Mesodermal cell (in vitro differentiated cells): ENCODE measurements at regions not wholly inside any gene's neighbourhood (a gene's known extent, or its start where the extent isn't known, plus 50 kb on each side); places are given as distances from the start of the nearest gene placed in this dataset.

Source experiments
- H3K27ac ChIP-seq: 2 replicates; pipeline ENCODE4 v1.7.0; 2013; ENCODE audit warnings: mild to moderate bottlenecking, low read depth, low read length, moderate library complexity; ENCODE audit not compliant: severe bottlenecking
- H3K36me3 ChIP-seq: 2 replicates; pipeline ENCODE4 v1.7.1; 2013; ENCODE audit warnings: mild to moderate bottlenecking, low read length, moderate library complexity; ENCODE audit not compliant: control insufficient read depth, insufficient read depth
- H3K4me1 ChIP-seq: one replicate; pipeline ENCODE4 v1.7.1; 2013; ENCODE audit warnings: mild to moderate bottlenecking, low read length; ENCODE audit not compliant: insufficient read depth, control insufficient read depth, poor library complexity, severe bottlenecking
- H3K4me3 ChIP-seq: 2 replicates; pipeline ENCODE4 v1.7.0; 2013; ENCODE audit warnings: low read length, control low read depth, mild to moderate bottlenecking; ENCODE audit not compliant: insufficient read depth, poor library complexity, severe bottlenecking; ENCODE audit errors: extremely low read depth
- H3K9me3 ChIP-seq: 2 replicates; pipeline ENCODE4 v1.7.1; 2013; ENCODE audit warnings: mild to moderate bottlenecking, low read length, moderate library complexity; ENCODE audit not compliant: control insufficient read depth
- WGBS, 2 experiments: methylation state at CpG; one replicate each; pipeline ENCODE4 v1.1.5; 2013; ENCODE audit warnings: missing lambda C conversion rate in 2 of 2; ENCODE audit not compliant: insufficient coverage in 2 of 2; 5-methylcytosine and 5-hydroxymethylcytosine counted together

DNA sequence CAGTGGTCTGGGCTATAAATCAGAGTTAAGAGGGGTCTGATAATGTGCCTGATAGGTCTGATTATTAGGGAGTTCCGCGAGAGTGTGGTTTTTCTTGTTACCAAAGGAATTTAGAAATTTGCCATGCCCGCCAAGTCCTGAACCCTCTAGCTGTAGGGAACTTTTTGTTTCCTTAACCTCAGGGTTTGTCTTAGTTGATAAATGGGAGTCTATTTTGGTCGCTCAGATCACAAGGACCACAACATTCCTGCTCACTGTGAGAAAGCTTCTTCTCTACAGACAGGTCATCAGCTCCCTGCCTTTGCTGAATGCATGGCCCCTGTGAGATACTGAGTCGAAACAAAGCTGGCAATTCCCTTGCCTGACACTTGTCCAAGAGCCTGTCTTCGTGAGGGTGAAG lies 497.8 kb downstream of the HS3ST4 start:
- no peaks in the 10 kb centered on the region for H3K9me3 ChIP-seq
- no peak overlapping the region for H3K4me3 ChIP-seq
- 78 to 79% methylated on average over 5 to 6 of the region's 6 CpGs for WGBS, 2 experiments
- no peaks in the 10 kb centered on the region for H3K36me3 ChIP-seq
- no peaks in the 10 kb centered on the region for H3K4me1 ChIP-seq
- peak overlapping the region; percentile 59 for H3K27ac ChIP-seq

DNA sequence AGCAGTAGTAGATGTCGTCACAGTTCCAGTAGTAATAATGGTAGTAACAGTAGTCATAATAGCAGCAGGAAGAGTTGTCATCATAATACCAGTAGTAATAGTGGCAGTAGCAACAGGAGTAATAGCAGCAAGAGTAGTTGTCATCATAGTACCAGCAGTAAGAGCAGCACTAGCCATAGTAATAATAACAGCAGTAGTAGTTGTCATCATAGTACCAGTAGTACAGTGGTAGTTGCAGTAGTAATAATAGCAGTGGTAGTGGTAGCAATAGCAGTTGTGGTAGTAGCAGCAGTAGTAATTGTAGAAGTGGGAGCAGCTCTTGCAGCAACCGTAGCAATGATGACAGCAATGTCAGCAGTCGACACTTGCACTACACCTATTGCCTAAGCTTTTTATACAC lies 502.8 kb downstream of the HS3ST4 start:
- no peak overlapping the region for H3K4me3 ChIP-seq
- H3K4me1 ChIP-seq: no peaks in the 10 kb centered on the region
- no peak overlapping the region for H3K27ac ChIP-seq
- no peaks in the 10 kb centered on the region for H3K9me3 ChIP-seq
- 100% methylated on average over 1 to 2 of the region's 3 CpGs for WGBS, 2 experiments
- H3K36me3 ChIP-seq: no peaks in the 10 kb centered on the region

DNA sequence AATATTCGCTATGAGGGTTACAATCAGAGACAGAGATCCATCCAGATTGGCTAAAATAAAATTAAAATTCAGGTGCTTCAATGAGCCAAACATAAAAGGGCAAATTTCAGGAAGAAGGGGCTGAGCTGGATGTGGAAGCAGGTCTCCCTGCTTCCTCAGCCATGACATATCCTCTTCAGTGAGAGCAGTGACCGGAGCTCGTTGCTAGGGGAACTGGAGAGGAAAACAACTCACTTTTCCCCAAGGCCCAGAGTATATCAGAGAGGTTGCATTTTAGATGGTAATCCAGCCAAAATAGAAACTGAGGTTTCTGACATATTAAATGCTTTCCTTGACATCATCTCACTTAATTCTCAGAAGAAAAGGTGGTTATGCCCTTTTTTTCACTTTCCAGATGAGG lies 503.5 kb downstream of the HS3ST4 start:
- Histone ChIP-seq H3K4me3 (no peak overlapping the region), H3K9me3 (no peaks in the 10 kb centered on the region), H3K27ac (no peak overlapping the region), H3K36me3 (no peaks in the 10 kb centered on the region), H3K4me1 (no peaks in the 10 kb centered on the region)
- WGBS, 2 experiments: no CpG with 5 or more reads among the region's 3 CpGs

DNA sequence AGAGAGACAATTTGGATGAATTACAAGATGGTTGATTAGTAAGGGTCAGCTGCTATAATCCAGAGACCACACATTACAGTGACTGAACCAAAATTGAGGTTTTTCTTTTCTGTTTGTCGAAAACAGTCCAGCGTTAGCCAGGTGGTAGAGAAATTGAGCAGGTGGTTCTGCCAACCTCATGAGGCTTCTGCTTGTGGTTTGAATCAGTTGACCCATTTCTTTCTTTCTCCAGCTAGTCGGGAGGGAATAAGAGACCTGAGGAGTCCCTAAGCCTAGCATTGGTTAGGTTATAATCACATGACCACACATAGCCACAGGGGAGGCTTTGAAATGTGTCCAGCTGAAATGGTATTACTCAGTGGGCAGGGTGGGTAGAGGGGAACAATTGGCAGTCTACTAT lies 504.6 kb downstream of the HS3ST4 start:
- Histone ChIP-seq H3K4me3 (no peak overlapping the region), H3K4me1 (no peaks in the 10 kb centered on the region), H3K36me3 (no peaks in the 10 kb centered on the region), H3K9me3 (no peaks in the 10 kb centered on the region), H3K27ac (no peak overlapping the region)
- 71 to 100% methylated on average over 1 to 2 of the region's 3 CpGs for WGBS, 2 experiments

DNA sequence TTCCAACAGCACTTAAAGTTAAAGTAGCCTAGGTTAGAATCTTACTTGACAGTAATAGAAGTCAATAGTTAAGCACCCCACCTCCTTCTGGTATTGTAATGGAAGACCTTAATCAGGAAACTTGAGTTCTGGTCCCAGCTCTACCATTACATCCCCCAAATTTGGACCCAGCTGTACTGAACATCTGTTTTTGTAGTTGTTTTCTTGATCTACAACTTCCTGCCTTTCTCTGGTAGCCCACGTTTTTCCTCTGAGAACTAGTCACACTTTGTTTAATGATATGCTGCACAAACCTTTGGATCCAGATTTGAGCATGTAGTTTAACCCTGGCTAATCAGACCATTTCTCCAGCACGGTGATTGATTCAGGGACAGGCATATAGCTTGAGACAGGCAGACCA lies 505.0 kb downstream of the HS3ST4 start:
- Histone ChIP-seq H3K36me3 (no peaks in the 10 kb centered on the region), H3K4me3 (no peak overlapping the region), H3K9me3 (no peaks in the 10 kb centered on the region), H3K4me1 (no peaks in the 10 kb centered on the region), H3K27ac (no peak overlapping the region)
- WGBS, 2 experiments: 82% methylated on average over 2 of the region's 2 CpGs; no CpG with 5 or more reads in 1 of the 2 experiments

DNA sequence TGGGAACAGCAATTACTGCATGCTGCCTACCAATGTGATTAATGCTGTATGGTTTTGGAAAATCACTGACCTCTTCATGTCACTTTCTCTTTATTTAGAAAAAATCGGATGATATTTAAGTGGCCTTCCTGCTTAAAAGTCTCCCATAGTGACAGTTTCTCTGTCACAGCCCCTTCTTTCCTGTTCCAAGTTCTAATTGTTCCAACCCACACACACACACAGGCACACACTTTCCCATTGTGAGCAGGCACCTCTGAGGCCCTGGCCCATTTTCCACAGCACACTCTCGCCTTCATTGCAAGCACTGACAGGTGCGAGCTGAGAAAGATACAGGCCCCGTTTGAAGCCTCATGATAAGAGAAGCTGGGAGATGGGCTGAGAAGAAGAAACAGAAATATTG lies 505.9 kb downstream of the HS3ST4 start:
- Histone ChIP-seq H3K36me3 (no peaks in the 10 kb centered on the region), H3K4me3 (no peak overlapping the region), H3K27ac (no peak overlapping the region), H3K9me3 (no peaks in the 10 kb centered on the region), H3K4me1 (no peaks in the 10 kb centered on the region)
- 60 to 77% methylated on average over 2 to 3 of the region's 4 CpGs for WGBS, 2 experiments

DNA sequence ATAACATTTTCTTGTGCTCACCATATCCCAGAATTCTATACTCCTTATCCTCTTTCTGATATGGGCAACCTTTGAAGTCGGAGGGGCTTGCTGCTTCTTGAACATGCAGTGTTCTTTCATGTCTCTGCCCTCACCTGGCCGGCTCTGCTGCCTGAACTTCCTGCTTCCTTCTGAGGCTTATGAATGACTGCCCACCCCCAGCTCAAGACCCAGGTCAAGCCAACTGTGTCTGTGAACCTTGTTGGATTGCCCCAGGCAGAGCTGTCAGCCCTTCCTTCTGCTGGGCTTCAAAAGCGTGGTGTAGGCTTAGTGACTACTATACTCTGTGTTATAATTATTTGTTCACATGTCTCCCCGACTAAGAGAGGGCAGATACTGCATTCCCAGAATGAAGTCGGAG lies 506.5 kb downstream of the HS3ST4 start:
- Histone ChIP-seq H3K27ac (no peak overlapping the region), H3K4me1 (no peaks in the 10 kb centered on the region), H3K36me3 (no peaks in the 10 kb centered on the region), H3K9me3 (no peaks in the 10 kb centered on the region), H3K4me3 (no peak overlapping the region)
- WGBS, 2 experiments: 85 to 90% methylated on average over 2 of the region's 5 CpGs

DNA sequence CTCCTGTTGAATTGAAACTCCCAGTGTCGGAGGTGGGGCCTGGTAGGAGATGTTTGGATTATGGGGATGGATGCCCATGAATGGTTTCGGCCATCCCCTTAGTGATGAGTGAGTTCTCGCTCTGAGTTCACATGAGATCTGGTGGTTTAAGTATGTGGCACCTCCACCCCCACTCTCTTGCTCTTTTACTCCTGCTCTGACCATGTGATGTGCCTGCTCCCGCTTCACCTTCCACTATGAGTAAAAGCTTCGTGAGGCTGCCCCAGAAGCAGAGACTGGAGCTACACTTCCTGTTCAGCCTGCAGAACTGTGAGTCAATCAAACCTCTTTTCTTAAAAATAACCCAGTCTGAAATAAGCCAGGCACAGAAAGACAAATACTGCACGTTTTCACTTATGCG lies 512.4 kb downstream of the HS3ST4 start:
- Histone ChIP-seq H3K36me3 (no peaks in the 10 kb centered on the region), H3K4me3 (no peak overlapping the region), H3K4me1 (no peaks in the 10 kb centered on the region), H3K27ac (no peak overlapping the region), H3K9me3 (peaks cover 6% of the 10 kb centered on the region)
- WGBS, 2 experiments: 90 to 100% methylated on average over 4 of the region's 7 CpGs

DNA sequence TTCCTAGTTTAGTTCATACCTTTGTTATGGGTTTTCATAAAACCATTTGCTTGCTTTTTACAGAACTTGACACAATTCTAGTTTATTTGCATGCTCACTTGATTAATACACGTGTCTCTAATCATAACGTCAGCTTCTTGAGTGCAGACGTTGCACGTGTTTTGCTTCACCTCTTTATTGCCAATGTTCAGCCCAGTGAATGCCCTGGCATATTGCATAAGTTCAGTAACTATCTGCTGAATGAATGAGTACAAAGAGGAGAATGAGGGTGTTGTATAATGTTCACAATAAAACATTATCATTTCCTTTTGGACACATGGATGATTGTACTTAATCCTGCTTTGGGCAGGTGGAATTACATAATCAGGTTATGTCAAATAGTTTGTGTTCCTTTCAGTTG lies 519.8 kb downstream of the HS3ST4 start:
- 84 to 88% methylated on average over 4 of the region's 4 CpGs for WGBS, 2 experiments
- Histone ChIP-seq H3K9me3 (peaks cover 6% of the 10 kb centered on the region), H3K4me3 (no peak overlapping the region), H3K4me1 (no peaks in the 10 kb centered on the region), H3K27ac (no peak overlapping the region), H3K36me3 (no peaks in the 10 kb centered on the region)

DNA sequence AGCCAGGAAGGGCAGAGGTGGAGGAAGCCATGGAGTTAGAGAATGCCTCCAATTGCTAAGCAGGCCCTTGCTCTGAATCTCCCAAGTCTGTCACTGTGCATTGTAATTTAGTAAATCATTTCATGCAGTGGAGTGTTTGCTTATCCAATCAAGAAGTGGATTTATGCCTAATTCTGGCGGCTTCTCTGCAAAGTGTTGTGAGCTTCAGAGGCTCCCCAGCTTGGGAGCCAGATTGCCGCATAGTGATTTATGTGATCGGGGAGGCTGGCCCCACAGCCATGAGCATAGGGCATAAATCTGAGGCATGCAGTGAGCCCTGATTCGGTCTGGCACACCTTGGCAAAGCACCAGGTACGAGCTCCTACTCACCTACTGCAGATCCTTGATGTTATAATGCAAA lies 520.8 kb downstream of the HS3ST4 start:
- Histone ChIP-seq H3K4me1 (no peaks in the 10 kb centered on the region), H3K36me3 (no peaks in the 10 kb centered on the region), H3K27ac (no peak overlapping the region), H3K9me3 (peaks cover 6% of the 10 kb centered on the region), H3K4me3 (no peak overlapping the region)
- 84 to 92% methylated on average over 4 to 5 of the region's 5 CpGs for WGBS, 2 experiments

DNA sequence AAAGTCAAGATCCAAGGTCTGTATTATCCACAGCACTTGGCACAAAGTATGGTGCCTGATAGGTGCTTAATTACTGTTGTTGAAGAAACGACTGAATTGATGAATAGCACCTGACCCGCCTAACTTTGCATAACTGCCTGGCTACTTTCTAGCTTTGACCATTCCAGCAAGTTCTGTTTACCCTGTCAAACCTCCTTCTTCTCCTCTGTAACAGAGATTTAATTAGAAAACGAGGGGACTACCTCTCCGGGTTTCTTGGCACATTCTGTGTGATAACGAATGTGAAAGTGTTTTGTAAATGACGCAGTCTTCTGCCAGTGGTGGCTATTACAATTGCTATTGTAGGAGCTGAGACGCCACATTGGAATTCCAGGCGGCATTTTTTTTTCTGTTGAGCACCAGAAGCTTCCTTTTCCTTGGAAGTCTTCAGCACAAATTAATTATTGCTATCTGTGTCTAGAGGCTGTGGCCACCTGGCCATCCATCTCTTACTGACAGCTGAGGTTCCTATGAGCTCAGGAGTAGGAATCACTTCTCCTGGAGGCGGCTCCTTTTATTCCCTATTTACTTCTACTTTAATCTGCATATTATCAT lies 522.9 kb downstream of the HS3ST4 start:
- H3K4me1 ChIP-seq: no peaks in the 10 kb centered on the region

More for the DNA sequence above, 522.9 kb downstream of the HS3ST4 start:
- H3K9me3 ChIP-seq: no peaks in the 10 kb centered on the region
- WGBS, 2 experiments: 67% methylated on average over 8 to 9 of the region's 9 CpGs
- H3K27ac ChIP-seq: no peak overlapping the region
- H3K4me3 ChIP-seq: no peak overlapping the region
- no peaks in the 10 kb centered on the region for H3K36me3 ChIP-seq
